ENCODE measurements at regions not wholly inside any gene's neighbourhood (a gene's known extent, or its start where the extent isn't known, plus 50 kb on each side); places are given as distances from the start of the nearest gene placed in this dataset.

DNA sequence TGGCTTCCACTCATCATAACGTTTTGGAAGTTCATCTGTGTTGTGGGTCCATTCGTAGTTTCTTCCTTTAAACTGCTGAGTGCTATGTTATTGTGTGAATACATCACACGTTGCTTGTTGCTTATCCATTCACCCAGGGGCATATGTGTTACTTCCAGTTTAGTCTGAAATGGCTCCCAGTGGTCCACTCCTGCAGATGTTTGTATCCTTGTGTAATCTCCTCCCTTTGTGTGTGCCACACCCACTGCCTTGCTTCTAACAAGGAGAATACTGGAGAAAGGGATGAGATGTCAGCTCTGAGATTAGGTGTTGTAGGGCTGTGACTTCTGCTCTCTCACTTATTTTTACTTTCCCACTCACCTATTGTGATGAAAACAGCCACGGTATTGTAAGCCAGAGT is 239.1 kb upstream of the HABP2 start:
- no peak for TF ChIP-seq EZH2 (IDR thresholded peaks at IDR 0.05; ENCODE audit: low read length, missing control alignments)
- TF ChIP-seq, protein P1, sequence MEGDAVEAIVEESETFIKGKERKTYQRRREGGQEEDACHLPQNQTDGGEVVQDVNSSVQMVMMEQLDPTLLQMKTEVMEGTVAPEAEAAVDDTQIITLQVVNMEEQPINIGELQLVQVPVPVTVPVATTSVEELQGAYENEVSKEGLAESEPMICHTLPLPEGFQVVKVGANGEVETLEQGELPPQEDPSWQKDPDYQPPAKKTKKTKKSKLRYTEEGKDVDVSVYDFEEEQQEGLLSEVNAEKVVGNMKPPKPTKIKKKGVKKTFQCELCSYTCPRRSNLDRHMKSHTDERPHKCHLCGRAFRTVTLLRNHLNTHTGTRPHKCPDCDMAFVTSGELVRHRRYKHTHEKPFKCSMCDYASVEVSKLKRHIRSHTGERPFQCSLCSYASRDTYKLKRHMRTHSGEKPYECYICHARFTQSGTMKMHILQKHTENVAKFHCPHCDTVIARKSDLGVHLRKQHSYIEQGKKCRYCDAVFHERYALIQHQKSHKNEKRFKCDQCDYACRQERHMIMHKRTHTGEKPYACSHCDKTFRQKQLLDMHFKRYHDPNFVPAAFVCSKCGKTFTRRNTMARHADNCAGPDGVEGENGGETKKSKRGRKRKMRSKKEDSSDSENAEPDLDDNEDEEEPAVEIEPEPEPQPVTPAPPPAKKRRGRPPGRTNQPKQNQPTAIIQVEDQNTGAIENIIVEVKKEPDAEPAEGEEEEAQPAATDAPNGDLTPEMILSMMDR (conservative IDR thresholded peaks at IDR 0.05 in 1 of 2, IDR thresholded peaks at IDR 0.05 in 1 of 2; ENCODE audit: low read depth in 1 of 2, low read length in 2 of 2): no peak

All from fibroblast of lung (primary cell).